NCI-H82 treated with DMSO at 0.1 percent for 48 hours (cell line): ENCODE measurements at regions not wholly inside any gene's neighbourhood (a gene's known extent, or its start where the extent isn't known, plus 50 kb on each side); places are given as distances from the start of the nearest gene placed in this dataset.
"Not testable (repeated sequence)": the region's sequence is repeated elsewhere in the genome, so short reads cannot be mapped to it uniquely, and the experiment has no call there.

ENCODE experiments used
- DNase-seq: peaks from one replicate; lab custom pipeline; 2025; ENCODE audit not compliant: unreplicated experiment; lab: John Stamatoyannopoulos, UW

- DNase-seq = no peak
Observed at GRCh38 chr1:74943046-74943445, 191.1 kb upstream of the LHX8 start.

- DNase-seq = peak; percentile 10
Observed at GRCh38 chr1:74946388-74946787, 187.8 kb upstream of the LHX8 start.

GRCh38 chr1:74949348-74949747 is 184.8 kb upstream of the LHX8 start:
- not testable (repeated sequence) for DNase-seq

GRCh38 chr1:74951981-74952380 is 182.2 kb upstream of the LHX8 start:
- not testable (repeated sequence) for DNase-seq

- DNase-seq = peak; percentile 91
Observed at GRCh38 chr1:74952786-74953185, 181.4 kb upstream of the LHX8 start.

GRCh38 chr1:74953622-74954021 is 180.6 kb upstream of the LHX8 start:
- peak; percentile 25 for DNase-seq

- DNase-seq = no peak
Observed at GRCh38 chr1:74963120-74963519, 171.1 kb upstream of the LHX8 start.

- peak; percentile 92 for DNase-seq
Observed at GRCh38 chr1:74964508-74965102, 169.6 kb upstream of the LHX8 start.

GRCh38 chr1:74969566-74970135 is 164.5 kb upstream of the LHX8 start:
- no peak for DNase-seq

GRCh38 chr1:74971982-74972381 is 162.2 kb upstream of the LHX8 start:
- no peak for DNase-seq

- DNase-seq = no peak
Observed at GRCh38 chr1:74976491-74976890, 157.7 kb upstream of the LHX8 start.

GRCh38 chr1:74992448-74992847 is 141.7 kb upstream of the LHX8 start:
- DNase-seq = not testable (repeated sequence)

GRCh38 chr1:74995821-74996220 is 138.4 kb upstream of the LHX8 start:
- no peak for DNase-seq

- DNase-seq = no peak
Observed at GRCh38 chr1:75010547-75010946, 123.6 kb upstream of the LHX8 start.

- no peak for DNase-seq
Observed at GRCh38 chr1:75014250-75014649, 119.9 kb upstream of the LHX8 start.

- peak; percentile 30 for DNase-seq
Observed at GRCh38 chr1:75023005-75023404, 111.2 kb upstream of the LHX8 start.

GRCh38 chr1:75034376-75034775 is 99.8 kb upstream of the LHX8 start:
- peak; percentile 55 for DNase-seq

- DNase-seq = no peak
Observed at GRCh38 chr1:75035536-75035935, 98.7 kb upstream of the LHX8 start.

GRCh38 chr1:75053207-75053606 is 81.0 kb upstream of the LHX8 start:
- DNase-seq = no peak

GRCh38 chr1:75058424-75058823 is 75.8 kb upstream of the LHX8 start:
- DNase-seq = no peak

GRCh38 chr1:75062111-75062510 is 72.1 kb upstream of the LHX8 start:
- no peak for DNase-seq

GRCh38 chr1:75067975-75068374 is 66.2 kb upstream of the LHX8 start:
- DNase-seq = no peak

- DNase-seq = no peak
Observed at GRCh38 chr1:75074831-75075395, 59.3 kb upstream of the LHX8 start.
